Neural cell (in vitro differentiated cells): ENCODE measurements at regions not wholly inside any gene's neighbourhood (a gene's known extent, or its start where the extent isn't known, plus 50 kb on each side); places are given as distances from the start of the nearest gene placed in this dataset.
"Not testable (repeated sequence)": the region's sequence is repeated elsewhere in the genome, so short reads cannot be mapped to it uniquely, and the experiment has no call there.

ENCODE experiments used
- H2AFZ ChIP-seq: fragments of 200-600, 300-800 bp; sonication (generic), shearing (Covaris generic); 2 replicates; pipeline ENCODE4 v1.6.0; 2014; ENCODE audit warnings: low read depth, mild to moderate bottlenecking, antibody characterized with exemption, low read length, moderate library complexity
- H3F3A ChIP-seq: fragments of 200-600 bp; shearing (Covaris generic); 2 replicates; pipeline ENCODE4 v1.6.1; 2016; ENCODE audit warnings: mild to moderate bottlenecking, moderate library complexity, mixed read lengths, antibody characterized with exemption, low read length; ENCODE audit not compliant: insufficient read depth, poor library complexity, severe bottlenecking
- H3K27ac ChIP-seq: fragments of 200-600, 300-800 bp; sonication (generic), shearing (Covaris generic); 2 replicates; pipeline ENCODE4 v1.5.1; 2014; ENCODE audit warnings: mild to moderate bottlenecking, low read length, moderate library complexity
- H3K27me3 ChIP-seq: fragments of 300-800, 200-600 bp; sonication (generic), shearing (Covaris generic); 2 replicates; pipeline ENCODE4 v1.6.0; 2014; ENCODE audit warnings: mild to moderate bottlenecking, low read depth, low read length, moderate library complexity; ENCODE audit not compliant: insufficient read depth
- H3K36me3 ChIP-seq: fragments of 300-800, 200-600 bp; sonication (generic), shearing (Covaris generic); 2 replicates; pipeline ENCODE4 v1.5.1; 2014; ENCODE audit warnings: mild to moderate bottlenecking, antibody characterized with exemption, low read length, moderate library complexity; ENCODE audit not compliant: insufficient read depth
- H3K4me2 ChIP-seq: fragments of 300-800, 200-600 bp; sonication (generic), shearing (Covaris generic); 2 replicates; pipeline ENCODE4 v1.6.0; 2014; ENCODE audit warnings: mild to moderate bottlenecking, low read length
- H3K4me3 ChIP-seq: fragments of 300-800, 200-600 bp; sonication (generic), shearing (Covaris generic); 2 replicates; pipeline ENCODE4 v1.5.1; 2014; ENCODE audit warnings: mild to moderate bottlenecking, low read length, moderate library complexity
- H3K79me2 ChIP-seq: fragments of 200-600 bp; shearing (Covaris generic); replicated peaks from 2 replicates; pipeline ENCODE4 v1.6.0; 2014; ENCODE audit warnings: mild to moderate bottlenecking, low read length, moderate library complexity; ENCODE audit not compliant: insufficient read depth
- H3K9ac ChIP-seq: fragments of 300-800, 200-600 bp; sonication (generic), shearing (Covaris generic); 2 replicates; pipeline ENCODE4 v1.6.1; 2016; ENCODE audit warnings: mild to moderate bottlenecking, low read length, mixed read lengths
- H3K9me2 ChIP-seq: fragments of 200-600 bp; shearing (Covaris generic); 2 replicates; pipeline ENCODE4 v1.6.1; 2016; ENCODE audit warnings: mild to moderate bottlenecking, low read length, mixed read lengths; ENCODE audit not compliant: insufficient read depth
- H3K9me3 ChIP-seq: fragments of 200-600, 300-800 bp; sonication (generic), shearing (Covaris generic); 2 replicates; pipeline ENCODE4 v1.6.1; 2016; ENCODE audit warnings: mild to moderate bottlenecking, mixed run types, low read length, moderate library complexity, mixed read lengths
- H4K20me1 ChIP-seq: fragments of 200-600 bp; shearing (Covaris generic); 2 replicates; pipeline ENCODE4 v1.6.1; 2016; ENCODE audit warnings: mild to moderate bottlenecking, mixed run types; ENCODE audit not compliant: insufficient read depth
- EP300 ChIP-seq: fragments of 450-650 bp; conservative IDR thresholded peaks from 2 replicates; pipeline ENCODE4 v1.6.1; 2014; ENCODE audit warnings: antibody characterized with exemption, mild to moderate bottlenecking, moderate library complexity; ENCODE audit not compliant: poor library complexity, severe bottlenecking
- EZH2 ChIP-seq: fragments of 200-600, 300-800 bp; shearing (Covaris generic), sonication (generic); IDR thresholded peaks from 2 replicates; pipeline ENCODE4 v1.6.1; 2014; ENCODE audit warnings: antibody characterized with exemption, low read length, borderline replicate concordance, mild to moderate bottlenecking; ENCODE audit not compliant: insufficient read depth, poor library complexity, severe bottlenecking
- MXI1 ChIP-seq: fragments of 450-650 bp; conservative IDR thresholded peaks from 2 replicates; pipeline ENCODE4 v1.6.1; 2014; ENCODE audit warnings: antibody characterized with exemption, mild to moderate bottlenecking; ENCODE audit not compliant: poor library complexity, severe bottlenecking
- POLR2AphosphoS5 ChIP-seq: IDR thresholded peaks from 2 replicates; pipeline ENCODE4 v1.6.1; 2012
- RAD21 ChIP-seq: fragments of 450-650 bp; conservative IDR thresholded peaks from 2 replicates; pipeline ENCODE4 v1.6.1; 2014; ENCODE audit warnings: antibody characterized with exemption, mild to moderate bottlenecking, moderate library complexity
- SMC3 ChIP-seq: fragments of 450-650 bp; conservative IDR thresholded peaks from 2 replicates; pipeline ENCODE4 v1.6.1; 2014; ENCODE audit warnings: antibody characterized with exemption, mild to moderate bottlenecking, moderate library complexity; ENCODE audit not compliant: poor library complexity
- TAF1 ChIP-seq: IDR thresholded peaks from 2 replicates; pipeline ENCODE4 v1.6.1; 2012; ENCODE audit warnings: low read depth
- TF ChIP-seq, protein P1 (sequence below): IDR thresholded peaks from 2 replicates; pipeline ENCODE4 v1.6.1; 2012; ENCODE audit warnings: borderline replicate concordance
- TF ChIP-seq, protein P2 (sequence below): fragments of 450-650 bp; IDR thresholded peaks from 2 replicates; pipeline ENCODE4 v1.5.1; 2014; ENCODE audit warnings: antibody characterized with exemption, mild to moderate bottlenecking, moderate library complexity; ENCODE audit not compliant: poor library complexity, severe bottlenecking

DNA sequence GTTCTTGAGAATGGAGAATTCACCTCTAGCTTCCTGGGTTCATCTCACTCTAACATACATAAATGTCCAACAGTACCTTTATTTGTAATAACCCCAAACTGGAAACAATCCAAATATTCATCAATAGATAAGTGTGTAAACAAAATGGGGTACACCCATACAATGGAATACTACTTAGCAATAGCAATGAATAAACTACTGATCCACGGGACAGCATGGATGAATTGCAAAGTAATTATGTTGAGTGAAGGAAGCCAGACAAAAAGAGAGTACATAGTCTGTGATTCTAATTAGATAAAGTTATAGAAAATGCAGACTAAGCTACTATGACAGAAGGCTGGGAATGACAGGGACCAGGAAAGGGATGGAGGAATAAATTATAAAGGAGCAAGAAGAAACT lies 391.3 kb downstream of the CCSER2 start:
- H3K36me3 ChIP-seq = no peaks in the 10 kb centered on the region
- H3K79me2 ChIP-seq = no peaks in the 10 kb centered on the region
- TF ChIP-seq, protein P1, sequence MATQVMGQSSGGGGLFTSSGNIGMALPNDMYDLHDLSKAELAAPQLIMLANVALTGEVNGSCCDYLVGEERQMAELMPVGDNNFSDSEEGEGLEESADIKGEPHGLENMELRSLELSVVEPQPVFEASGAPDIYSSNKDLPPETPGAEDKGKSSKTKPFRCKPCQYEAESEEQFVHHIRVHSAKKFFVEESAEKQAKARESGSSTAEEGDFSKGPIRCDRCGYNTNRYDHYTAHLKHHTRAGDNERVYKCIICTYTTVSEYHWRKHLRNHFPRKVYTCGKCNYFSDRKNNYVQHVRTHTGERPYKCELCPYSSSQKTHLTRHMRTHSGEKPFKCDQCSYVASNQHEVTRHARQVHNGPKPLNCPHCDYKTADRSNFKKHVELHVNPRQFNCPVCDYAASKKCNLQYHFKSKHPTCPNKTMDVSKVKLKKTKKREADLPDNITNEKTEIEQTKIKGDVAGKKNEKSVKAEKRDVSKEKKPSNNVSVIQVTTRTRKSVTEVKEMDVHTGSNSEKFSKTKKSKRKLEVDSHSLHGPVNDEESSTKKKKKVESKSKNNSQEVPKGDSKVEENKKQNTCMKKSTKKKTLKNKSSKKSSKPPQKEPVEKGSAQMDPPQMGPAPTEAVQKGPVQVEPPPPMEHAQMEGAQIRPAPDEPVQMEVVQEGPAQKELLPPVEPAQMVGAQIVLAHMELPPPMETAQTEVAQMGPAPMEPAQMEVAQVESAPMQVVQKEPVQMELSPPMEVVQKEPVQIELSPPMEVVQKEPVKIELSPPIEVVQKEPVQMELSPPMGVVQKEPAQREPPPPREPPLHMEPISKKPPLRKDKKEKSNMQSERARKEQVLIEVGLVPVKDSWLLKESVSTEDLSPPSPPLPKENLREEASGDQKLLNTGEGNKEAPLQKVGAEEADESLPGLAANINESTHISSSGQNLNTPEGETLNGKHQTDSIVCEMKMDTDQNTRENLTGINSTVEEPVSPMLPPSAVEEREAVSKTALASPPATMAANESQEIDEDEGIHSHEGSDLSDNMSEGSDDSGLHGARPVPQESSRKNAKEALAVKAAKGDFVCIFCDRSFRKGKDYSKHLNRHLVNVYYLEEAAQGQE = no peak
- TF ChIP-seq TAF1 (no peak), RAD21 (no peak), POLR2AphosphoS5 (no peak), MXI1 (no peak), SMC3 (no peak), EZH2 (no peak), EP300 (no peak)
- TF ChIP-seq, protein P2, sequence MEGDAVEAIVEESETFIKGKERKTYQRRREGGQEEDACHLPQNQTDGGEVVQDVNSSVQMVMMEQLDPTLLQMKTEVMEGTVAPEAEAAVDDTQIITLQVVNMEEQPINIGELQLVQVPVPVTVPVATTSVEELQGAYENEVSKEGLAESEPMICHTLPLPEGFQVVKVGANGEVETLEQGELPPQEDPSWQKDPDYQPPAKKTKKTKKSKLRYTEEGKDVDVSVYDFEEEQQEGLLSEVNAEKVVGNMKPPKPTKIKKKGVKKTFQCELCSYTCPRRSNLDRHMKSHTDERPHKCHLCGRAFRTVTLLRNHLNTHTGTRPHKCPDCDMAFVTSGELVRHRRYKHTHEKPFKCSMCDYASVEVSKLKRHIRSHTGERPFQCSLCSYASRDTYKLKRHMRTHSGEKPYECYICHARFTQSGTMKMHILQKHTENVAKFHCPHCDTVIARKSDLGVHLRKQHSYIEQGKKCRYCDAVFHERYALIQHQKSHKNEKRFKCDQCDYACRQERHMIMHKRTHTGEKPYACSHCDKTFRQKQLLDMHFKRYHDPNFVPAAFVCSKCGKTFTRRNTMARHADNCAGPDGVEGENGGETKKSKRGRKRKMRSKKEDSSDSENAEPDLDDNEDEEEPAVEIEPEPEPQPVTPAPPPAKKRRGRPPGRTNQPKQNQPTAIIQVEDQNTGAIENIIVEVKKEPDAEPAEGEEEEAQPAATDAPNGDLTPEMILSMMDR = no peak
- H3K9ac ChIP-seq = no peak overlapping the region
- H3K9me3 ChIP-seq = no peaks in the 10 kb centered on the region
- no peaks in the 10 kb centered on the region for H3F3A ChIP-seq
- no peak overlapping the region for H3K4me2 ChIP-seq
- no peaks in the 10 kb centered on the region for H4K20me1 ChIP-seq
- no peak overlapping the region for H2AFZ ChIP-seq
- H3K27ac ChIP-seq = no peak overlapping the region
- H3K27me3 ChIP-seq = no peaks in the 10 kb centered on the region
- H3K9me2 ChIP-seq = no peaks in the 10 kb centered on the region
- no peak overlapping the region for H3K4me3 ChIP-seq

DNA sequence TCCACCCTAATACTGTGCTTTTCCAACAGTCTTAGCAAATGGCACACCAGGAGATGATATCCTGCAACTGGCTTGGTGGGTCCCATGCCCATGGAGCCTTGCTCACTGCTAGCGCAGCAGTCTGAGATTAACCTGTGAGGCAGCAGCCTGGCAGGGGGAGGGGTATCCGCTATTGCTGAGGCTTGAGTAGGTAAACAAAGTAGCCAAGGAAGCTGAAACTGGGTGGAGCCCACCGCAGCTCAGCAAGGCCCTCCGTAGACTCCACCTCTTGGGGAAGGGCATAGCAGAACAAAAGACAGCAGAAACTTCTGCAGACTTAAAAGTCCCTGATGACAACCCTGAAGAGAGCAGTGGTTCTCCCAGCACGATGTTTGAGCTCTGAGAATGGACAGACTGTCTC lies 399.0 kb downstream of the CCSER2 start:
- Histone ChIP-seq H3K79me2 (no peaks in the 10 kb centered on the region), H2AFZ (no peak overlapping the region), H3K4me2 (no peak overlapping the region), H3K27ac (no peak overlapping the region), H3K9me3 (no peaks in the 10 kb centered on the region), H3K4me3 (no peak overlapping the region), H4K20me1 (no peaks in the 10 kb centered on the region), H3K27me3 (no peaks in the 10 kb centered on the region), H3K9ac (no peak overlapping the region), H3K36me3 (no peaks in the 10 kb centered on the region), H3K9me2 (no peaks in the 10 kb centered on the region), H3F3A (no peaks in the 10 kb centered on the region)
- TF ChIP-seq, protein P1 = no peak
- TF ChIP-seq EP300 = no peak
- TF ChIP-seq EZH2 = no peak

DNA sequence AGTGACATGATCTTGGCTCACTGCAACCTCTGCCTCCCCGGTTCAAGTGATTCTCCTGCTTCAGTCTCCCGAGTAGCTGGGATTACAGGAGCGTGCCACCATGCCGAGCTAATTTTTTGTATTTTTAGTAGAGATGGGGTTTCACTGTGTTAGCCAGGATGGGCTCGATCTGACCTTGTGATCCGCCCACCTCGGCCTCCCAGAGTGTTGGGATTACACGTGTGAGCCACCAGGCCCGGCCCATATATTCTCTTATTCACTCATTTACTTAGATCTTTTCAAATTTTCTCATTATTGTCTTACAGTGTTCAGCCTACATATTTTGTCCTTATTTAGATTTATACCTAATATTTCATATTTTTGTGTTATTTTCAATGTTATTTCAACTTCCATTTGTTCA lies 410.7 kb downstream of the CCSER2 start:
- not testable (repeated sequence) for H3K9me2 ChIP-seq, H3K36me3 ChIP-seq, H3F3A ChIP-seq, H3K4me3 ChIP-seq, H3K79me2 ChIP-seq, H3K9me3 ChIP-seq, H3K9ac ChIP-seq, H4K20me1 ChIP-seq, H2AFZ ChIP-seq, H3K27me3 ChIP-seq, H3K4me2 ChIP-seq, H3K27ac ChIP-seq
